ENCODE measurements at regions not wholly inside any gene's neighbourhood (a gene's known extent, or its start where the extent isn't known, plus 50 kb on each side); places are given as distances from the start of the nearest gene placed in this dataset.

GRCh38 chr1:216953495-216953894, 230.3 kb upstream of the ESRRG start:
- DNase-seq, result no peak

GRCh38 chr1:216952864-216953263, 229.6 kb upstream of the ESRRG start:
- DNase-seq, result no peak

- DNase-seq, result no peak
Observed at GRCh38 chr1:216945538-216946080, 222.4 kb upstream of the ESRRG start.

GRCh38 chr1:216944864-216945510, 221.8 kb upstream of the ESRRG start:
- DNase-seq, result no peak

- no peak for DNase-seq
Observed at GRCh38 chr1:216937491-216937890, 214.3 kb upstream of the ESRRG start.

GRCh38 chr1:216936779-216937178, 213.6 kb upstream of the ESRRG start:
- no peak for DNase-seq

GRCh38 chr1:216935901-216936300, 212.7 kb upstream of the ESRRG start:
- DNase-seq, result no peak

GRCh38 chr1:216932424-216932823, 209.2 kb upstream of the ESRRG start:
- DNase-seq, result no peak

- no peak for DNase-seq
Observed at GRCh38 chr1:216929870-216930582, 206.8 kb upstream of the ESRRG start.

- DNase-seq, result no peak
Observed at GRCh38 chr1:216927633-216928032, 204.4 kb upstream of the ESRRG start.

- no peak for DNase-seq
Observed at GRCh38 chr1:216926720-216927510, 203.7 kb upstream of the ESRRG start.

- no peak for DNase-seq
Observed at GRCh38 chr1:216925962-216926625, 202.9 kb upstream of the ESRRG start.

- no peak for DNase-seq
Observed at GRCh38 chr1:216924732-216925131, 201.5 kb upstream of the ESRRG start.

- DNase-seq, result no peak
Observed at GRCh38 chr1:216923601-216924000, 200.4 kb upstream of the ESRRG start.

GRCh38 chr1:216922406-216922805, 199.2 kb upstream of the ESRRG start:
- DNase-seq, result no peak

- DNase-seq, result no peak
Observed at GRCh38 chr1:216921866-216922265, 198.6 kb upstream of the ESRRG start.

GRCh38 chr1:216919060-216919970, 196.1 kb upstream of the ESRRG start:
- DNase-seq, result no peak

- DNase-seq, result no peak
Observed at GRCh38 chr1:216916890-216917438, 193.7 kb upstream of the ESRRG start.

GRCh38 chr1:216914974-216915373, 191.7 kb upstream of the ESRRG start:
- DNase-seq, result no peak

GRCh38 chr1:216913976-216914375, 190.7 kb upstream of the ESRRG start:
- DNase-seq, result no peak

GRCh38 chr1:216910081-216910840, 187.0 kb upstream of the ESRRG start:
- no peak for DNase-seq
